ENCODE measurements at regions not wholly inside any gene's neighbourhood (a gene's known extent, or its start where the extent isn't known, plus 50 kb on each side); places are given as distances from the start of the nearest gene placed in this dataset.

DNA sequence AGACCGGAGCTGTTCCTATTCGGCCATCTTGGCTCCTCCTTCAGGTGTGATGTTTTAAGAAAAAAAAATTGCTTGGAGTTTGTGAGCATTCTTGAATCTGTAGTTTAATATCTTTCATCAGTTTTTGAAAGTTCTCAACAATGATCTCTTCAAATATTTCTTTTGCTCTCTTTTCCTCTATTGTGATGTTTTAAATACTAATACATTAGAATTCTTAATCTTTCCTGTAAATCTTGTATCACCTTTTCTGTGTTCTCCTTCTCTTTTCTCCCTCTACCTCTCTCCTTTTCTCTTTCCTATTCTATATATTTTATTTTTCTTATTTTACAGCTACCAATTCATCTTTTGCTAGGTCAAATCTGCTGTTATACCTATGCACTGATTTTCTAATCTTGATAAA, 212.3 kb downstream of the RPS12 start:
- Histone ChIP-seq H3K27me3 (ENCODE audit: insufficient read depth, low read length) (no peaks in the 10 kb centered on the region), H3K4me1 (ENCODE audit: insufficient read depth, low read length) (no peaks in the 10 kb centered on the region), H3K27ac (ENCODE audit: low read depth, low read length) (no peak overlapping the region), H3K4me3 (ENCODE audit: insufficient read depth, low read length) (no peak overlapping the region), H3K4me2 (ENCODE audit: insufficient read depth, low read length) (no peak overlapping the region), H3K36me3 (ENCODE audit: insufficient read depth, low read length) (no peaks in the 10 kb centered on the region), H3K9me3 (ENCODE audit: low read depth, low read length) (no peaks in the 10 kb centered on the region), H4K20me1 (ENCODE audit: insufficient read depth, low read length) (no peaks in the 10 kb centered on the region), H3K79me2 (ENCODE audit: insufficient read depth, low read length) (no peaks in the 10 kb centered on the region), H2AFZ (ENCODE audit: low read length) (no peak overlapping the region)
- no peak for DNase-seq (ENCODE audit: insufficient read length, low spot score, missing footprints)
- TF ChIP-seq, protein P1, sequence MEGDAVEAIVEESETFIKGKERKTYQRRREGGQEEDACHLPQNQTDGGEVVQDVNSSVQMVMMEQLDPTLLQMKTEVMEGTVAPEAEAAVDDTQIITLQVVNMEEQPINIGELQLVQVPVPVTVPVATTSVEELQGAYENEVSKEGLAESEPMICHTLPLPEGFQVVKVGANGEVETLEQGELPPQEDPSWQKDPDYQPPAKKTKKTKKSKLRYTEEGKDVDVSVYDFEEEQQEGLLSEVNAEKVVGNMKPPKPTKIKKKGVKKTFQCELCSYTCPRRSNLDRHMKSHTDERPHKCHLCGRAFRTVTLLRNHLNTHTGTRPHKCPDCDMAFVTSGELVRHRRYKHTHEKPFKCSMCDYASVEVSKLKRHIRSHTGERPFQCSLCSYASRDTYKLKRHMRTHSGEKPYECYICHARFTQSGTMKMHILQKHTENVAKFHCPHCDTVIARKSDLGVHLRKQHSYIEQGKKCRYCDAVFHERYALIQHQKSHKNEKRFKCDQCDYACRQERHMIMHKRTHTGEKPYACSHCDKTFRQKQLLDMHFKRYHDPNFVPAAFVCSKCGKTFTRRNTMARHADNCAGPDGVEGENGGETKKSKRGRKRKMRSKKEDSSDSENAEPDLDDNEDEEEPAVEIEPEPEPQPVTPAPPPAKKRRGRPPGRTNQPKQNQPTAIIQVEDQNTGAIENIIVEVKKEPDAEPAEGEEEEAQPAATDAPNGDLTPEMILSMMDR (IDR thresholded peaks at IDR 0.05; ENCODE audit: extremely low read depth, low read depth, low read length): no peak

DNA sequence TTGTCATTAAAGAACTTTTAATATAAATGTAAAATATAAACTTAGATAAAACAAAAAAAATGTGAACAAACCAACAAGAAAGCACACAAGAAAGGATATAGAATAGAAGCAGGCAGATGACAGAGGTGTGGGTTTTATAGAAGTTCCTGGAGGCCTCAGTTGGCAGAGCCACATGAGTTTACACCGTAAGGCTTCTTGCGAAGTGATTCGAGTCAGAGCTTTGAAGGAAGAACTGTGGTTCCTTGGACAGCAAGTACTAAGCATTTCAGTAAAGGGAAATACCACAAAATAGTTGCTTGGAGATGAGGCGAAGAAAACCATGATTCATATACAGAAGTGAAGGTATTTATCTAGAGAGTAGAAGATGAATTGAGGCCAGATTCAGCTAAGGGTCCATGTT, 207.9 kb upstream of the EYA4 start:
- H3K27ac ChIP-seq (ENCODE audit: low read depth, low read length): no peak overlapping the region
- no peak overlapping the region for H3K4me3 ChIP-seq (ENCODE audit: insufficient read depth, low read length)
- no peaks in the 10 kb centered on the region for H3K27me3 ChIP-seq (ENCODE audit: insufficient read depth, low read length)
- H3K4me1 ChIP-seq (ENCODE audit: insufficient read depth, low read length): no peaks in the 10 kb centered on the region
- no peak for DNase-seq (ENCODE audit: insufficient read length, low spot score, missing footprints)
- TF ChIP-seq, protein P1 (IDR thresholded peaks at IDR 0.05; ENCODE audit: extremely low read depth, low read depth, low read length): no peak
- H4K20me1 ChIP-seq (ENCODE audit: insufficient read depth, low read length): no peaks in the 10 kb centered on the region
- H3K9me3 ChIP-seq (ENCODE audit: low read depth, low read length): no peaks in the 10 kb centered on the region
- H2AFZ ChIP-seq (ENCODE audit: low read length): no peak overlapping the region
- no peaks in the 10 kb centered on the region for H3K36me3 ChIP-seq (ENCODE audit: insufficient read depth, low read length)
- H3K79me2 ChIP-seq (ENCODE audit: insufficient read depth, low read length): no peaks in the 10 kb centered on the region
- H3K4me2 ChIP-seq (ENCODE audit: insufficient read depth, low read length): no peak overlapping the region

DNA sequence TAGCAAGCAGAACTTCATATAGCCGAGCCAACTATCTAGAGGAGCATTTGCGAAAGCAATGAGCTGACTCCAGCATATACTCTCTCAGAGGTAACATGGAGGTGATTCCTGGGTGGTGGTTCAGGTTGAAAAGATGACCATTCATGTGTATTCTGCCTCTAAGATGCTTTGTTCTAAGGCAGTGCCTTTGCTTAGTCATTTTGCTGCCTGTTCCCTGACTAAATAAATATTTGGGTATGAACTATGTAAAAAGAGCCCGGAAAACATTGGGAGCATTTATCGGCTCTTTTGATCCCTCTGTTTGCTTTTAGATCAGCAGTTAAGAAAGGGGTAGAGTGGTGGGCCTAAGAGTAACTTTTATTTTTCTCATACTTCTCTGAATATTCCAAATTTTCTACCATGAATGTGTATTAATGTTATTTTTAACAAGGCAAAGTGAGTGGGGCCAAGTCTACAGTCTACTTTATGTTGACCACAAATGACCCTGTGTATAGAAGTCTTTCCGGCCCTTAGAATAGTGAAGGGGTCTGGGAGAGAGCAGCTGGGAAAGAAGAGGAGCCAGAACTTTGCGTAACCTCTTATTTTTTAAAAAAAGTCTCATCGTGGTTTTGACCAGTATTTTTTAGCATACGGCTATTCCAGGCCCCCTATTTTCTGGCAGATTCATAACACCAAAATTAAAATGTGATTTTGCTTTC, 206.5 kb upstream of the EYA4 start:
- TF ChIP-seq, protein P1 (IDR thresholded peaks at IDR 0.05; ENCODE audit: extremely low read depth, low read depth, low read length): no peak
- Histone ChIP-seq H3K79me2 (ENCODE audit: insufficient read depth, low read length) (no peaks in the 10 kb centered on the region), H3K9me3 (ENCODE audit: low read depth, low read length) (no peaks in the 10 kb centered on the region), H3K27me3 (ENCODE audit: insufficient read depth, low read length) (no peaks in the 10 kb centered on the region), H3K4me2 (ENCODE audit: insufficient read depth, low read length) (no peak overlapping the region), H3K4me1 (ENCODE audit: insufficient read depth, low read length) (no peaks in the 10 kb centered on the region), H2AFZ (ENCODE audit: low read length) (no peak overlapping the region), H3K36me3 (ENCODE audit: insufficient read depth, low read length) (no peaks in the 10 kb centered on the region), H3K4me3 (ENCODE audit: insufficient read depth, low read length) (no peak overlapping the region), H4K20me1 (ENCODE audit: insufficient read depth, low read length) (no peaks in the 10 kb centered on the region), H3K27ac (ENCODE audit: low read depth, low read length) (no peak overlapping the region)
- no peak for DNase-seq (ENCODE audit: insufficient read length, low spot score, missing footprints)

DNA sequence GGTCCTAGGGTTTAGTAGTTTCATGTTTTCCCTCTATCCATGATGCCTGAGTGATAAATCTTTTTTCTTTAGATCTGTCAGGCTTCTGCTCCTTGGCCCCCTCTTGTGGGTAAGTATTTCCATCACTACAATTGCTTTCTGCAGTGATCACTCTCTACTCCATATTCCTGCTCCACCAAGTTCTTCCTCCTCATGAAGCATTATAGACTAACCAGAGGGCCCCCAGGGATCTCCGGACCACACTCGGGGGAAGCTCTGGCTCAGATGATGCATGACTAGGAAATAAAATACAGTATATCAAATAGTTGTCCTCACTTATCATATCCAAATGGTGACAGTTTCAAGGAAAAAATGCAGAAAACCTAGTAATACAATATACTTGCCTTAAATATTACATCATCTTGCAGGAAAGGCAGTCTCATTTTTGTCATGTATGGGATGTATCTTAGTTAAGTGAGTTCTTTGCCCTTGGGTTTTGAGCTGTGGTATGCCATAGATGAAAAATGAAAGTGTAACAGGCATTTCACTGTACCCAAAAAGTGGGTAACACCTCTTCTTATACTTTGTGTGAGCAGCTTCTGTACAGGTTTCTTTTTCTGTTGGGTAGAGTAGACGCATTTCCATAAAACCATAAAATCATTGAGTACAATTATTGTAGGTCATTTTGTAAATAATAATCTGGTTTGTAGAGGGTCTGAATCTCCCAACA, 200.9 kb upstream of the EYA4 start:
- no peak overlapping the region for H3K4me3 ChIP-seq (ENCODE audit: insufficient read depth, low read length)
- no peaks in the 10 kb centered on the region for H3K36me3 ChIP-seq (ENCODE audit: insufficient read depth, low read length)
- H3K27ac ChIP-seq (ENCODE audit: low read depth, low read length): no peak overlapping the region
- no peaks in the 10 kb centered on the region for H3K9me3 ChIP-seq (ENCODE audit: low read depth, low read length)
- no peaks in the 10 kb centered on the region for H4K20me1 ChIP-seq (ENCODE audit: insufficient read depth, low read length)
- H3K79me2 ChIP-seq (ENCODE audit: insufficient read depth, low read length): no peaks in the 10 kb centered on the region
- no peak for DNase-seq (ENCODE audit: insufficient read length, low spot score, missing footprints)
- no peak overlapping the region for H3K4me2 ChIP-seq (ENCODE audit: insufficient read depth, low read length)
- H3K4me1 ChIP-seq (ENCODE audit: insufficient read depth, low read length): no peaks in the 10 kb centered on the region
- H3K27me3 ChIP-seq (ENCODE audit: insufficient read depth, low read length): no peaks in the 10 kb centered on the region
- TF ChIP-seq, protein P1 (IDR thresholded peaks at IDR 0.05; ENCODE audit: extremely low read depth, low read depth, low read length): peak; percentile 64
- no peak overlapping the region for H2AFZ ChIP-seq (ENCODE audit: low read length)

Data from osteoblast (primary cell).